NCI-H226 (cell line): ENCODE measurements at regions not wholly inside any gene's neighbourhood (a gene's known extent, or its start where the extent isn't known, plus 50 kb on each side); places are given as distances from the start of the nearest gene placed in this dataset.
"Not testable (repeated sequence)": the region's sequence is repeated elsewhere in the genome, so short reads cannot be mapped to it uniquely, and the experiment has no call there.

Experiments
- DNase-seq: peaks from one replicate; pipeline ENCODE4 v3.0.0-alpha.2; 2015

DNA sequence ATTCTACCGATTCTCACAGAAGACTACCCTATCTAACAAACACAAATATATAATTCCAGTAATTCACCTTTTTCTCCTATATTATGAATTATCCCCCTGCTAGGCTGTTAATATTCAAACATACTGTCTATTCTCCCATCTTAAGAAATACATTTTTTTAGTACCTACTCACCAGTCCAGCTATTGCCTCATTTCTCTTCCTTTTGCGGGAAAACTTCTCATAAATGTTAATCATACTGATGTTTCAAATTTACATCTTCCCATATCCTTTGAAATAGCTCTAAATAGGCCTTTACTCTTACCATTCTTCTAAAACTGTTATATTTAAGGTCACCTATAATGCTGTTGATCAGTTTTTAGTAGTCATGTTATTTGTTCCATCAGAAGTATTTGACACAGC, 759.1 kb upstream of the SLIT2 start:
- DNase-seq = no peak

DNA sequence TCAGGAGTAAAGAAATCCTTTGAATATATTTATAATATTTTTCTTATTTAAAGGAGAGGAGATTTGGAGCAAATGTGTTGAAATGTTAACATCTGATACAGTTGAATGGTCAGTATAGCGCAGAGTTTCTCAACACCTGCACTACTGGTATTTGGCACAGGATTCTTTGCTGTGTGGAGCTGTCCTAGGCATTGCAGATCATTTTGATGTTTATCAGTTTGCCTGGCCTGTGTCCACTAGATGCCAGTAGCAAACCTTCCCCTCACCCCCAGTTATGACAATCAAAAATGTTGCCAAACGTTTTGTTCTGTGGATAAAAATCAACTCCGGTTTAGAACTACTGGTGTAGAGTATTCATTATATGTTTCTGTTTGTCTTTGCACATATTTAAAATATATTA, 765.3 kb upstream of the SLIT2 start:
- DNase-seq = no peak

DNA sequence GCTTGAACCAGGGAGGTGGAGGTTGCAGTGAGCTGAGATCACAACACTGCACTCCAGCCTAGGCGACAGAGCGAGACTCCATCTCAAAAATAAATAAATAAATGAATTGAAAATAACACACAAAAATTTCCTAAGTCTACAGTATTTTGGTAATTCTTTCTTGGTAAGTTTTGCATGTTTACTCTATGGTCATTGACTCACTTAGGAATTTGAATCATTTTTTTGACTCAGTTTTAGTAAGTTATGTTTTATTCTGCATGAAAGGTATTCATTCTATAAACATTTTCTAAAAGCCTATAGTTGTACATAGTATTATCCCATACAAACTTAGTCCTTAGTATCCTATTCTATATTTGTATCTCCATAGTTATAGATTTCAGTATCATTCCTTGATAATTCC, 772.9 kb upstream of the SLIT2 start:
- no peak for DNase-seq

DNA sequence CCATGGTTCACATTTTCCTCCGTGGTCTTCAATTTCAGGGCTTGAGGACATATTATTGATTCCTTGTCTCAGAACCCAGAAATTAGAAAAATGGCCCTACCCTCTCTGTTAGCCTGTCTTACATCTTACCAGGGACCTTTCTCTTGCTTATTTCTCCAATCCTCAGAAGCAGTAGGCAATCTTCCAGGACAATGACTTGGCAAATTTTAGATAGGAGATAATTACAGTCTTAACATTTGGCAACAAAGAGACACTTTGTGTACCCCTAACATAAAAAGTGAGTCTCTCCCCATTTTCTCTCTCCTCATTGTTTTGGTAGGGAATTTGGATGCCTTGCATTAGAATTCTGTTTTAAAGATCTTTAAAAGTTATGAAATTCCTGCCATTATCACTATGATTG, 778.1 kb upstream of the SLIT2 start:
- no peak for DNase-seq

DNA sequence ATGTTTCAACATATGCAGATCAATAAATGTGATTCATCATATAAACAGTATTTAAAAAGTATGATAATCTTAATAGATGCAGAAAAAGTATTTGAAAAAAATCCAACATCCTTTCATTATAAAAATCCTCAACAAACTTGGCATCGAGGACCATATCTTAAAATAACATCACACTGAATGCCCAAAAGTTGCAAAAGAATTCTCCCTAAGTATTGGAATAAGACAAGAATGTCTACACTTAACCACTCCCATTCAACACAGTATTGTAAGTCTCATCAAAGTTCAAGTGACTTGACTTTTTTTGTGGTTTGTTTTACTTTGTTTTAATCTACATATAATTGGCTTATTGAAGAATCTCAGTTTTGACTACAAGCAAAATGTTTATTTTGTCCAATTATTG, 779.0 kb upstream of the SLIT2 start:
- DNase-seq = no peak

DNA sequence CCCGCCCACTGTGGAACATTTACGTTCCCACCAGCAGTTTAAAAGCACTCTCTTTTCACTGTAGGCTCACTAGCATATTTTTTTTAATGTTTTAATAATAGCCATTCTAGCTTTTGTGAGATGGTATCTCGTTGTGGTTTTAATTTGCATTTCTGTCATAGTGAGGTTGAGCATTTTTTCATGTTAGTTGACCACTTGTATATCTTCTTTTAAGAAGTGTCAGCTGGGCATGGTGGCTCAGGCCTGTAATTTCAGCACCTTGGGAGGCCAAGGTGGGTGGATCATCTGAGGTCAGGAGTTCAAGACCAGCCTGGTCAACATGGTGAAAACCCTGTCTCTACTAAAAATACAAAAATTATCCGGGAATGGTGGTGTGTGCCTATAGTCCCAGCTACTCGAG, 781.7 kb upstream of the SLIT2 start:
- DNase-seq = not testable (repeated sequence)

DNA sequence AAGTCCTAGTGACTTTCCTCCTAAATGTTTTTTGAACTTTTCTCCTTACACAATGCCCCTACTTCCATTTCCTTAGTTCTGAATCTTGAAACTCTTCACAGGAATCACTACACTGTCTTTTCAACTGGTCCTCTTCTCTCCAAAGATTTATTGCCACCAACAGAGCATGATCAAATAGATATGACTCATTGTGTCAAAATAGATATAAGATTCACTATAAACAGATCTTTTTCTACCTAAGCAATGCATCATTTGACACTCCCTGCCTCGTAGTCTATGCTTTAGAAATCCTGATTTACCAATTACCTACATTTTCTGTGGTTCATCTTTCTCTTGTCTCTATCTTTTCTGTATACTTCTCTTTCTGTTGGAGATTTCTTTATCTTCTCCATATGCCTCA, 789.6 kb upstream of the SLIT2 start:
- DNase-seq = no peak

DNA sequence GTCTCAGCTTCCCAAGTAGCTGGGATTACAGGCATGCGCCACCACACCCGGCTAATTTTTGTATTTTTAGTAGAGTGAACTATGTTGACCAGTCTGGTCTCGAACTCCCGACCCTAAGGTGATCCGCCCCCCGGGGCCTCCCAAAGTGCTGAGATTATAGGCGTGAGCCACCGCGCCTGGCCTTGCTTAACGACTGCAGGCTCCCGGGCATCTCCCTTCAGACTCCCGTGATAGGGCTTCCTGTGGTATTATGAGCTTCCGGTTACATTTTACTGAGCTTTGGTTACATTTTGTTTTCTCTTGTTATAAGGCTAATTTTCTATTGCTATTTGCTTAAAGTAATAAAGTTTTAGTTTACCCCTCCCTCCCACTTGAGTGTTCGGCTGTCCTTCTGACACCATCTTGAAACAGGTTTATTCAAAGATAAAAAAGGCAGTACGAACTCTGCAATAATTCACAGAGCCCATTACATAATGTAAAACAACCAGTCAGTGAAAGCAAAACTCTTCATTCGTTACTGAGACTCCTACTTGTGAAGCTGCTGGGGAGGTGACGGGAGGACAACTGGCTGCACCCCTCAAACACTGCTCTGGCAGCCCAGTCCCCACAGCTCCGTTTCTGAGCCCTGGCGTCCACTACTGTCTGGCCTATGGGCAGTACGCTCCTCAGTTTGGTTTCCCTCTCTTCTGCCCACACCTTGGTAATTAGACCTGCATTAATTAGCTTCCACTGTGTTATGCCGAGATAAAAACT, 795.7 kb upstream of the SLIT2 start:
- no peak for DNase-seq

DNA sequence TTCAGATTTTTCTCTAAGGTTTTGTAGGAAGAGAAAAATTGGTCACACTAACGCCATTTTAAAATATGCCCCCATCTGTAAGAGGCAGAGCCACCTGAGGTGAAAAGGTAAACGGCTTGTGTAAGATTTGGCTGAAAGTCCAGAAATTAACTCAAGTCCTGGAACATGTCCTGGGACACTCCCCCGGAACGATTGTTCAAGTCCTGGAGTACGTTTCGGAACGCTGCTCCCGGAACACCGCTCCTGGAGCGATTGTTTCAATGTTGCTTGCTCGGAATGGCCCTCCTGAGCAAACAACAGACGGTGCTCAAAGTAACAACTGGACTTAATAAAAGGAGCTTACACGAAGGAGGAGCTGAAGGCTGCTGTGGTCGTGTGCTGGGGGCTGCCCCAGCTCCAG, 796.5 kb upstream of the SLIT2 start:
- no peak for DNase-seq

DNA sequence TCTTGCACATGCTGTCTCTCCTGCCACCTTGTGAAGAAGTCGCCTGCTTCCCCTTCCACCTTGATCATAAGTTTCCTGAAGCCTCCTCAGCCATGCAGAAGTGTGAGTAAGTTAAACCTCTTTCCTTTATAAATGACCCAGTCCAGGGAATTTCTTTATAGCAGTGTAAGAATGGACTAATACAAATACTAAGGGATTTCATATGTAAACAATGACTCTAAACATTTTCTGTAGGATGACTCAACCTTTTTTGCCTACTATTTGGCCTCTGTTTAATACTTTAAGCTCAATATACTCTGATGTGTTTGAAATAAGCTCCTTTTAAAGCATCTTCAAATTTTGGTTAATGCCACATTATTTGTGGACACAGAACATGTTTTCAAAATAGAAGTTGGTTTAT, 813.5 kb upstream of the SLIT2 start:
- DNase-seq = no peak

DNA sequence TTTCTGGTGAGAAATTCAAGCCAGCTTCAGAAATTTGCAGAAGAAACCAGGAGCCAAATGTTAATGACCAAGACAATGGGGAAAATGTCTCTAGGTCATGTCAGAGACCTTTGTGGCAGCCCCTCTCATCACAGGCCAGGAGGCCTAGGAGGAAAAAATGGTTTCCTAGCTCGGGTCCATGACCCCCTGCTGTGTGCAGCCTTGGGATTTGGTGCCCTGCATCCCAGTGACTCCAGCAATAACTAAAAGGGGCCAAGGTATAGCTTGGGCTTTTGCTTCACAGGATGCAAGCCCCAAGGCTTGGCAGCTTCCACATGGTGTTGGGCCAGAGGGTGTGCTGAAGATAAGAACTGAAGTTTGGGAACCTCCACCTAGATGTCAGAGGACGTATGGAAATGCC, 814.7 kb upstream of the SLIT2 start:
- DNase-seq = no peak

DNA sequence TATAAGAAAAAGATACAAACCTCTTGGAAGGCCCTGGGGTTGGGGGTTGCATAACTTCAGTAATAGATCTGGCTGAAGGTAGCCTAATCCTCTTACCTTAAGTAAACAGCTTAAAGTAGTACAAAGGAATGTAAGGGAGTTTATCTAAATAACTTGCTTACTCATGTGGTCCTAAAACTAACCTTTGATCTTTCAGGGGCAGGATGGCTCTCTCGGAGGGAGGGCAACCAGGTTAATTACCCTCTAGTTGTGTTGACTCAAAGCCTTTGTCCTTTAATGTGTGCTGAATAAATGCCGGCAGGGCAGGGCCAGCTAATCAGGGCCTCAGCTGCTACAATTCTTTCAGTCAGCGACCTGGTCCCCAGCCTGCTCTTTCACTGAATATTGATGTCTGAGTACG, 822.0 kb upstream of the SLIT2 start:
- no peak for DNase-seq

DNA sequence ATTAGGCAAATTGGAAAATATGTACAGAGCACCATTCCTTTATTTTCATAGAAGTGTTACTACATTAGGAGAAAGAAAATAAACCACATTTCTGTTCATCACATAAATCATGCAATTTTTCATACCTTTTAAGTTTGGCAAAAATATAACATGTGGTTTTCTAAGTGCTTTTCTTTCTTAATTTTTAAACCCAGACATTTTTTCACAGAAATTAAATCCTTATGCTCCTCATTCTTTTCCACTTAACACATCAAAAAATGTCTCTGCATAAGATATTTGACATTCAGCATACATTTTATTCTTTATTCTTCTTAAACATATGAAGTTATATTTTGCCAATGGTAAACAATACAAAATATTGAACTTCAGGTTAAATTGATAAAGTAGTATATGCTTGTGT, 826.6 kb upstream of the SLIT2 start:
- DNase-seq = no peak

DNA sequence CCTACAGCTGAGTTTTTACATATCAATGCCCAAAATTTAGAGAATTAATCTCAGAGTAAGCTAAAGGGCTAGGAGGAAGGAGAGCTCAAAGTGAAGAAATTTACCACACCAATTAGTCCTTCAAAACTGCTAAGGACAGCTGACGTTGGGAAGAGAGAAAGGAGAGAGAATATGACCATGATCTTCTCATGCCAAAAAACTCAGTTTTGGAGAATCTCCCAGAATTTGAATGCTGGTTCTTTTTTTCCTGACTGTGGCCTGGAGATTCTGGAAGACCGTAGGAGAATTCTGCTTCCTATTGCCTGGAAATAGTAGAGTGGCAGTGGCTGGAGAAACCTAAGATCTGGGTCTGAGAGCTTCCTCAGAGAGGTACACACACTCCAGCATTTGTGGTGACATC, 834.4 kb upstream of the SLIT2 start:
- DNase-seq = no peak

DNA sequence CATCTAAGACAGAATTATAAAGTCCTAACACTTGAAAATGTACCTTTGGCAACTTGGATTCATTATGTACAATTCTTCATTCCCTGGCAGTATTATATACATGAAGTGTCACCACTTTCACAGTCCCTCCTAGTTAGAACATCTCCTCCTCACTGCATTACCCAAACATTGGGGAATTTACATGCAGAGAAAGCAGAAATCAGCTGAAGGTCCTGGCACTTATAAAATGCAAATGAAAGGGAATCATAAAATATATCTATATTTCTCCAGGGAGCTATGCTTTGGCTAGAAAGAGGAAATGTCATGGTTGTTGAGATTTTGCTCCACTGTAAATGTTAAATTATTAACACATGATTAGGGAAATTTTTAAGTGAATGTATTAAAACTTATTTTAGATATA, 835.6 kb upstream of the SLIT2 start:
- DNase-seq = no peak

DNA sequence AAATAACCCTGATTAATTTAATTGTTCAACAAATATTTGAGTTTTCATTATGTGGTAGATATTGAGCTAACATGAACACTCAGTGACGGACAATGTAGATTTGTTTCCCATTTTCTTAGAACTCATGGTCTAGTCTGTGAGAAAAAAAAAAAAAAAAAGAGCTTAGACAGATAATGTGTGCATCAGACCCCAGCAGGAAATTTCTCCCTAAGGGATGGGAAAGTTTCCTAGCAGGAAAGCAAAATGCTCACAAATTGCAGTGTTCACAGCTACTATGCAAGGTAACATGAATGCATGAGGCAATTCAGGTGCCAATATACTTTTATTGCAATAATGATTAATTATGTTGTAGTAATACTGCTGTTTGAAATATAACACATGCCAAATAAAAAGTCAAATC, 843.2 kb upstream of the SLIT2 start:
- DNase-seq = no peak

DNA sequence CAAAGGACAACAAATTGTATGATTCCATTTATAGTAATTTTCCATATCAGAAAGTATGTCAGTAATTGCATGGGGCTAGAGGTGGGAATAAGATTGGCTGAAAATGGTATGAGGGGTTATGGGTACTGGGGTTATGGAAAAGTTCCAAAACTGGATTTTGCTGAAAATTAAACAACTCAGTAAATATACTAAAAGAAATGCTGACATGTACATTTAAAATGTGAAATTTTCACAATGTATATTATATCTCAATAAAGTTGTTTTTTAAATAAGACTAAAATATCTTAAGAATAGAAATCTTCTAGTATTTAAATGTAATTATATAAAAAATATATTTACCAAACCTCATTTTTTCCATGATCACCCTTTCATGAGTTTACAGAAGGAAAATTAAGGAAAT, 844.9 kb upstream of the SLIT2 start:
- DNase-seq = no peak

DNA sequence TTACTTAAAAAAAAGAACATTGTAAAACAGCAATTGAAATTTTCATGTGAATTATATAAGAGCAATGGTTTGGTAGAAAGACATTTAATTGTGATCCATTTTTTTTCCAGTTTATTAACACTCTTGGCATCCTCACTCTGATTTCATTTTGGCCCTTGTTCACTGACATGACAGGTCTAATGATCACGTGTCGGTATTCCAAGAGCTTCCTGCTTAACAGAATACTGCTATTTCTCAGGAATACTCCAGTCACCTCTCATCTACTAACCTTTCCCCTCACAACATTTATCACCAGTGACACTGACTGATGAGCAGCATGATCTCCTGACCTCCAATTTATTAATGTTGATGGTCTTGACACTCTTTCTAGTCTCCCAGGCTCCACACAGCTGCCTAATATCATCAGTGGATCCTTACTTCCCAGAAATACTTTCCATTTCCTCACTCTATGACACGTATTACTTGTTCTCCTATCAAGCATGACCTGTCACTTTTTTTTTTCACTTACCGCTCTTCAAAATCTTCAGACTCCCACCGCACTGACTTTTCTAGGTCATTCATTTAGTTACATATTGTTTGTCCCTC, 847.8 kb upstream of the SLIT2 start:
- no peak for DNase-seq

DNA sequence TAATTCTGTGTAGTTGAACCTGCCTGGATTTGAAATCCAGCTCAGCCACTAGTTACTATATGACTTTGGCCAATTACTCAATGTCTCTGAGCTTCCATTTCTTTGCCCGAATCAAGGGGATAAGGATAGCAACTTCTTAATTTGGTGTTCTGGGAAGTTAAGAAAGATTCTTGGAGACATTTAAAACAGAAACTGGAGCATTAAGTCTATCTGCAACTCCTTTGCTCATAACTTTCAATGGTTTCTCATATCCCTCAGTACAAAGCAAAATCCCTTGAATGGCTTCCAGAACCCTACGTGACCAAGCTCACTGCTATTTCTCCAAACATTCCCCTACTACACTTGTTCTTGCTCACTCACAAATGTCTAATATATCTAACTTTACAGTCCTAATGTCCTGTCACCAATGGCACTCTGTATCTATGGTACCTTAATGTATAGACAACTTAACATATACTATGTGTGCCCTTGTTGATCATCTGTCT, 849.1 kb upstream of the SLIT2 start:
- DNase-seq = no peak

DNA sequence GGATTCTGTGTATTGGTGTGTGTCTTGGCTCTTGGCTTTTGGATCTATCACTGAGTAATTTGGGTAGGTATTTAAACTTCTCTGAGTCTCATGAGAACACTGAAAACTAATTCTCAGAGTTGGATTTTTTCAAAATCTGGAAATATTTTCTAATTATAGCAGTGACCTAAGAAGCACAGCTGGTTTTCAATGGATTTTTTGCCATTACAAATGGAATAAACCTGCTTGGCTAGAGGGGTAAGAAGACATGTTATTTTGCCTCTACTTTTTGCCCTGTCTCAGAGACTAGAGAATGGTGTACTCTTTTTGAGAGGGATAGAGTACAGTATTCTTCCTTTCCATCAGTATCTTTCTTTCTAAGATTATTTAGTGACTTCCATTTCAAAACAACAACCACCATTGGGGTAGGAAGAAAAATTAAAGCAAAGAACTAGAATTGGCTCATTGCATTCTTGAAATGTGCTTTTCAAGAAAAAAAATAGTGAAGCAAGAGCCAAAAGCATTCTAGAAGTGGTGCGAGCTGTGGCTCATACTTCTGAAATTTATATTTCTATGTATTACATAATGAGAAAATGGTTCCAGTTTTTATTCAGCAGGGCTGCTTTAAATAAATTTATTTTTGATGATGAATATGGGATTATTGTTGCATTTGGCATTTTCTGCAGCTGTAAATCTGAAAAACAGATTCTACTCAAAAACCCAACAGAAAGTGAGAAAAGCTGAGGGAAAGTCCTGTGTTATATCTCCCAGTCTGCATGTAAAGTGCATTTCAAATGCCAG, 850.2 kb upstream of the SLIT2 start:
- DNase-seq = no peak

DNA sequence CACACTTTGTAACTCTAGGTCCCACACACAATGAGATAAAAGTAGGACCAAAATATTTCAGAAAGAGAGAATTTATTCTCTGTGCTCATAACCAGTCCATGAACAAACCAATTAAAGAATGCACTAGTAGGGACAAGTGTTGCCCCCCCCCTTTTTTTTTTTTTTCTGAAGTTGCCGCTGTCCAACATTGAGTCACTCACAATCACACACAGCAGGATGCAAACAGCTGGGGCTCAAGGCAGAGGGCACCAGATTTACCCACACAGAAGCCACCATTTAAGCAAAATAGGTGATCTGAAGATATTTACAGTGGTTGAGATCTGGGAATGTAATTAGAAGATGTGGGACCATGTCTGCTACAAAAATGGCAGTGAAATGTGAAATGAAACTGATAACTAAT, 850.9 kb upstream of the SLIT2 start:
- DNase-seq = no peak

DNA sequence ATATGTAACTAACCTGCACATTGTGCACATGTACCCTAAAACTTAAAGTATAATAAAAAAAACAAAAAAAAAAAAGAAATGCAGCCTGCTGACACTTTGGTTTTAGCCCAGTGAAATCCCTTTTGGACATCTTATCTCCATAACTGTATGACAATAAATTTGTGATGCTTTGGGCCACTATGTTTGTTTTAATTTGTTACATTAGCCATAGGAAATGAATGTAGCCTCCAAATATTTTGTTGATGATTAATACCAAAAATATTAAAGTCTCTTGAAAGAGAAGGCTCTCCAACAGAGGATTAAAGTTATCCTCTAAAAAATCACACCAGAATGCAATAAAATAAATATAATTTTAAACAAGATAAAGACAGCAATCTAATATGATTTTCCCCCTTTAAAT, 852.7 kb upstream of the SLIT2 start:
- DNase-seq = no peak

DNA sequence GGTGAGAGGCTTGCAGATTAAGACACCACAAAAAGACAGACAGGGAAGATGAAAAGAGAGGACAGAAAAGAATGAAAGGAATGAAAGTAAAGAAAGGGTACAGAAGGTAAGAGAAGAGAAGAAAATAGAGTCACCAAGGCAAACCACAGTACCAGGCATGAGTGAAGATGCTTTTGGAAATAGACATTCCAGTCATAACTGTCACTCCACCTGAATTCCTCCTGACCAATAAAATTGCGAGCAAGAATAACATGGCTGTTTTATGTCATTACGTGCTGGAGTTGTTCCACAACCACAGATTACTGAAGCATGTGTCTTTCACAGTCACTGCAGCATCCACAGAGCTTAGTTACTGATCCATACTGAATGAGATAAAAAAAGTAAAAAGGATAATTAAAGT, 864.9 kb upstream of the SLIT2 start:
- no peak for DNase-seq
